ENCODE measurements at regions not wholly inside any gene's neighbourhood (a gene's known extent, or its start where the extent isn't known, plus 50 kb on each side); places are given as distances from the start of the nearest gene placed in this dataset.

DNA sequence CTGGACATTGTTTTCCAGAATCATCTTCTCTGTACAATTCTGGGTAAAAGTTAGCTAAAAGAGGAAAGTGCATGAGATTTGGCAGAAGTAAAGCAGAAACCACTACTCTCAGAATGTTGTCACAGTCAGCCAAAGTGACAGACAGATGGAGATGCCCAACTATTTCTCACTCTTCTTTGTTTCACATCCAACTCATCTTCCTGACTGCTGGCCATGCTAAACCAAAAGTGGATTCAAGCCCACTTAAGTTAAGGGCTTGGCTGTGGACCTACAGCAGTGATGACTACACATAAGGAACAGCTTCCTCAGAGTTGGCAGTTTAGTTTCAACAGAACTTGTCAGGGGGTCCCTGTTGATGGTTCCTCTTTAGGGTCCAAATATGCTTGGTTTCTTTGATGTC lies 730.2 kb downstream of the LRRIQ3 start:
- TF ChIP-seq EZH2 (IDR thresholded peaks at IDR 0.05; ENCODE audit: insufficient read depth, poor library complexity, severe bottlenecking) (no peak), EZH2phosphoT487 (IDR thresholded peaks at IDR 0.05; ENCODE audit: insufficient read depth, low read depth) (no peak)
